Heart left ventricle (tissue), 13 donors: ENCODE measurements at regions not wholly inside any gene's neighbourhood (a gene's known extent, or its start where the extent isn't known, plus 50 kb on each side); places are given as distances from the start of the nearest gene placed in this dataset.

Source experiments
- POLR2A ChIP-seq, 2 donors: fragments of 450-650 bp; IDR thresholded peaks; one replicate each; pipeline ENCODE4 v1.6.1; 2017; ENCODE audit warnings: antibody characterized with exemption in 2 of 2, mild to moderate bottlenecking in 2 of 2, moderate library complexity in 2 of 2
- TF ChIP-seq, protein P1 (sequence below), 12 donors: fragments of 200-600 bp; sonication (generic) in 4 of 12; IDR thresholded peaks; one replicate each; pipeline versions ENCODE4 v1.5.0 to v1.8.0; 2018 to 2022; ENCODE audit warnings: antibody characterized with exemption in 12 of 12, mild to moderate bottlenecking in 5 of 12
- donor health status: ischemic (EF 13 %, LVEDD 7.1; RV severe dilation, severe dysfunction).
- donor health status: DM: no; HTN: yes; CAD: no.
- donor health status: DM: no; HTN: no; CAD: no.
- donor health status: ischemic (EF 25% LVEDD 6.9; RV normal size, moderate dysfunction).
- donor health status: ischemic (EF 25% LVEDD 5.7; RV mildly dilated, moderate dysfunction).
- donor health status: ischemic (EF 35%, LVEDD 5.7; RV mildly dilated, moderate dysfunction).
- donor health status: nonischemic (EF 11% LVEDD 7.7; RV severe dilation, severe dysfunction).
- donor health status: DM: yes; HTN: yes; CAD: no.
- donor health status: PGD.
- donor health status: ischemic (EF 29% LVEDD 5.4; RV normal size, mild dysfunction).
- donor health status: nonischemic (EF 23%, LVEDD 6.1; RV moderate dilation, normal function).

DNA sequence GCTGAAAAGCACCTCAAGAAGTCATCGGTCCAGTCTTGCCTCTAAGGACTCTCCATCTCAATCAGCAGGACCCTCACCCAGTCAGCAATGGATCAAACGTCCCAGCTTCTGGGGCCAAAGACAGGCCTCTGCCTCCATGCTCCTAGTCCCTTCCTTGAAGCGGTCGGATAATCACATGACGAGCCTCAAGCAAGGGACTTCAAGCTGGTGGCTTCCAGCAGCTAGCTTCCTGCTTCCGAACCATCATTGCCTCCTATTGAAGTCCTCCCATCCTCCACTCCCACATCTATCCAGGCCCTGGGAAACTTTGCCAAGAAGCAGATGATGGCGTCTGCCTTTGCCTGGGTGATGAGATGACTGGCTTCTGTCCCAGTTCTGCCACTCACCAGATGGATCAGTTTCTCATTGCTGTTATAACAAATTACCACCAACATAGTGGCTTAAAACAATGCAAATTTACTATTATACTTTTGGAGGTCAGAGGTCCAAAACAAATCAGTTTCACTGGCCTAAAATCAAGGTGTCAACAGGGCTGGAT, 135.2 kb upstream of the MAMLD1 start:
- TF ChIP-seq, protein P1, sequence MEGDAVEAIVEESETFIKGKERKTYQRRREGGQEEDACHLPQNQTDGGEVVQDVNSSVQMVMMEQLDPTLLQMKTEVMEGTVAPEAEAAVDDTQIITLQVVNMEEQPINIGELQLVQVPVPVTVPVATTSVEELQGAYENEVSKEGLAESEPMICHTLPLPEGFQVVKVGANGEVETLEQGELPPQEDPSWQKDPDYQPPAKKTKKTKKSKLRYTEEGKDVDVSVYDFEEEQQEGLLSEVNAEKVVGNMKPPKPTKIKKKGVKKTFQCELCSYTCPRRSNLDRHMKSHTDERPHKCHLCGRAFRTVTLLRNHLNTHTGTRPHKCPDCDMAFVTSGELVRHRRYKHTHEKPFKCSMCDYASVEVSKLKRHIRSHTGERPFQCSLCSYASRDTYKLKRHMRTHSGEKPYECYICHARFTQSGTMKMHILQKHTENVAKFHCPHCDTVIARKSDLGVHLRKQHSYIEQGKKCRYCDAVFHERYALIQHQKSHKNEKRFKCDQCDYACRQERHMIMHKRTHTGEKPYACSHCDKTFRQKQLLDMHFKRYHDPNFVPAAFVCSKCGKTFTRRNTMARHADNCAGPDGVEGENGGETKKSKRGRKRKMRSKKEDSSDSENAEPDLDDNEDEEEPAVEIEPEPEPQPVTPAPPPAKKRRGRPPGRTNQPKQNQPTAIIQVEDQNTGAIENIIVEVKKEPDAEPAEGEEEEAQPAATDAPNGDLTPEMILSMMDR (IDR thresholded peaks at IDR 0.05), result no peak
- no peak for TF ChIP-seq POLR2A (IDR thresholded peaks at IDR 0.05)
